Superior temporal gyrus (tissue), 1 donor: ENCODE measurements at regions not wholly inside any gene's neighbourhood (a gene's known extent, or its start where the extent isn't known, plus 50 kb on each side); places are given as distances from the start of the nearest gene placed in this dataset.
"Not testable (repeated sequence)": the region's sequence is repeated elsewhere in the genome, so short reads cannot be mapped to it uniquely, and the experiment has no call there.

ENCODE experiments used
- DNase-seq: peaks from one replicate; pipeline ENCODE4 v3.0.0-alpha.2; 2016; ENCODE audit errors: extremely low spot score

DNA sequence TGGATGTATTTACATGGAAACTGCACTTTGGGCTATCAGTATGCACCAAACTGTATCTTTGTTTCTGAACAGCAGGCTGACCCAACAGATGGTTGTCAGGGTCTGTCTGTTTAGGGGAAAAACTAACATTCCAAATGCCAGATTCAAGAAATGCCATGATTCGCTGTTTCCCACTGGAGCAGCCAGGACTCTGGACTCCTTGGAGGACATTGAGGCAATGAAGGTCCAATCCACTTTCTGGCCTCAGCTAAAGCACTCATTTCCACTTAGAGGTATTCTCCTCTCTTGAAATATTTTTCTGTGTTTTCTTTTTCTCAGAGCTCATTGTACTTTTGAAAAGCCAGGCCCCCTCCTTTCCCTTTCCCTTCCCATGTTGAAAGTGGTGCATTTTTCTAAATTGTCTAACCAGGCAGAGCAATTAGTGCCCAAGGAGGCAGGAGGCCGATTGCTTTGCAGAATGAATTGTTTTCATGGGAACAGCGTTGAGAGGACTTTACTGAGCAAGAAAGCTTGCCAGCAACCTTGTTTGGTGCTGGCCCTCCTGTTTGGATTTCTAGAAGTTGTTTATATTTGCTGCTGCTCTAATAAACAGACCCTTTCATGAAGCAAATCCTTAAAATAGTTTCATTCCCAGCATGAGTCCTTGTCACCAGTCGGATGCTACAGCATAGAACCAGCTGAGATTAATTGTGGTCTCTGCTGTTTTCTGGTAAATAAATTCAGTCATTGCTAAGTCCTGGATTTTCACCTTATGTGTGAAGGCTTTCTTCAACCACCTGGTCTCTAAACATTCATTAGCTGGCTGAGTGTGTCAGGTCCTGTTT, 132.8 kb upstream of the TAF11L2 start:
- peak; percentile 29 for DNase-seq

DNA sequence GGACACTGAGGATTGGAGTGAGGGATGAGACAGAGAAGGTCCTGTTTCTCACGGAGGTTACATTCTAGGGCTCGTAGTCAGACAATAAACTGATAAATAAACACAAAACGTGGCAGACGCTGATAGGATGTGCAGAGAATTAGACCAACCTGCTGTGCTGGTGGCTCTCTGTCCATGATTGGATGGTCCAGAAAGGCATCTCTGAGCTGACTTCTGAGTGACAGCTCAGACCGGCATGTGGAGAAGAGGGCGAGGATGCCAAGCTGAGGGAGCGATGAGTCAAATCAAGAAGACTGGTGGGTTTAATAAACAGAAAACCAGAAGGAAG, 132.3 kb upstream of the TAF11L2 start:
- DNase-seq = no peak

DNA sequence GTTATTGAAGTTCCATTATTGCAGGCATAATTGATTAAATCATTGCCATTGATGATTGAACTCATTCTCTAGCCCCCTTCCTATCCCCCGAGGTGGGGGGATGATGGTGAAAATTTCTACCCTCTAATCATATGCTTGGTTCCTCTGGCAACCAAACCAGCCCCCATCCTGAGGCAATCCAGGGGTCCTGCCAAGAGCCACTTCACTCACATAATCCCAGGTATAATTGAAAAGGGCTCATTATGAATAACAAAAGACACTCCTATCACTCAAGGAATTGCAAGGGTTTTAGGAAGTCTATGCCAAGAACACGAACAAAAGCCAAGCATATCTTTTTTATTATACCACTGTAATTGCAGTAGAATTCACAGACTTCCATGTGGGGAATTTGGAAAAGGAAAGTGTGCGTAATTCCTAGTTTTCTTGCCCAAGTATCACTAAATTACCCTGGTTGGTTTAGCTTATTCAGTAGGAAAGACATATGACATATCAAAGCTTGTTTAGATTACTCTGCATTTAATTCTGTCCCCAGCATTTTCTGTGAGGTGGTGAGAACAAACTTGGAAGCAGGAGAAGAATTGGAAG, 130.7 kb upstream of the TAF11L2 start:
- no peak for DNase-seq

DNA sequence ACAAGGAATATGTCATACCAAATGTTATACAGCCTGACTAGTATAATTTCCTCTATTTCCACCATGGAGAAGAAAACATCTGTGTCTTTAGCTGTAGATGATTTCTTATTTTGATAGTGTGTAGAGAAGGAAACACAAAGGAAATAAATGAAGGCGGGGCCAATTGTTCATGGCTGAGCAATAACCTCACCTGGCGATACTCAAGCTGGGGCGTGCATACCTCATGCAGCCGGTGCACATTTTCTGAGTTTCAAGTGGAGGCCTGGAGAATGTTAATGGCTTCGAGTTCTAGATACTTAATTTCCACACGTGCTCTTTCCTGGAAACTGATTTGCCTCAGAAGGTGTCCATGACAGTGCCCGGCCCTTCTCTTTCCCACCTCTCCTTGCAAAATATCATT, 127.4 kb upstream of the TAF11L2 start:
- no peak for DNase-seq

DNA sequence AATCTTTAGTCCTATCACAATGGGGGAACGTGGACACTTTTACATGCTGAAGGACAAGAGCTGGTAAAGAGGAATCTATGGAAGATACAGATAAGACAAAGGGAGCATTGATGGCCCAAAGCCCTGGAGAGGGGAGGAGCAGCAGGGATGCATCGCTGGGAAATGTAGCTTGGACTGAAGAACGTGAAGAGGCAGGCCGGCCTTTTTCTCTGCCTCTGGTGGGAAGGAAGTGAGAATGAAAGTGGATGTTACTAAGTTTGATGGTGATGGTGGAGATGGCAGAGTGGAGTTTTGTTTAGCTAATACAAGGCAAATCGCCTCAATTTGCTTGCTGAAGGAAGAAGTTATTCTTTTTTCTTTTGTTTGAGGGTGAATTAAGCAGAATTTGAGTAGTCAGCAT, 124.6 kb upstream of the TAF11L2 start:
- DNase-seq = no peak

DNA sequence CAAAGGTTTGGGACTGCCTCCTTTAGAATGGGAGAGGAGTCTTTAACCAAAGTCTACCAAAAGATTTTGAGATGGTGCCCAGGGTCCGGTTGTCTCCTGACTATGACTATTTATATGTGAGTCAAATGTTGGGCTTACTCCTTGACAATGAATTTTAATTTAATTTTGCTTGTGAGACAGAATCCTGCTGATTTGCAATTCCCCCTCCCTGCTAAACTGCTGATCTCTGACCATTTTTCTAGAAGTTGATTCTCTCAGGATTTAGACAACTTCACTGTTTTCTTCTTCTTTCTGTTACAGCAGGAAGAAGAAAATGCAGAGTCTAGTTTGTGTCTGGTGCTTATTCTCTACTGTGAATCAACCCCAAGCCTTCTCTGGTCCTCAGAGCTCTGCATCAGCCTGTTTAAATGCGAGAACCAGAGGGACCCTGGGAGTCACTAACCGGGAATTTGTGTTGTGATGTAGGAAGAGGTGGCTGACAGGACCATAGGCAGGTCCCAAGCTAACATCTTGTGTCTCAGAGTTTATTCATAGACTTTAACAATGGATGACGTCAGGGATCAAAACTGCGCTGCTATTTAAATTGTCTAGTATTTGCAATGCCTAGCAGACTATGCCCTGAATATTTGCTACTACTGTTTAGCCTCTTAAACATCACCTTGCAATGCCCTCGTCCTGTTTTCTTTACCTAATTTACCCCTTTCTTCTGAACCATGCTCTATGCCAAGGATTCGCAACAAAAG, 124.0 kb upstream of the TAF11L2 start:
- DNase-seq = no peak

DNA sequence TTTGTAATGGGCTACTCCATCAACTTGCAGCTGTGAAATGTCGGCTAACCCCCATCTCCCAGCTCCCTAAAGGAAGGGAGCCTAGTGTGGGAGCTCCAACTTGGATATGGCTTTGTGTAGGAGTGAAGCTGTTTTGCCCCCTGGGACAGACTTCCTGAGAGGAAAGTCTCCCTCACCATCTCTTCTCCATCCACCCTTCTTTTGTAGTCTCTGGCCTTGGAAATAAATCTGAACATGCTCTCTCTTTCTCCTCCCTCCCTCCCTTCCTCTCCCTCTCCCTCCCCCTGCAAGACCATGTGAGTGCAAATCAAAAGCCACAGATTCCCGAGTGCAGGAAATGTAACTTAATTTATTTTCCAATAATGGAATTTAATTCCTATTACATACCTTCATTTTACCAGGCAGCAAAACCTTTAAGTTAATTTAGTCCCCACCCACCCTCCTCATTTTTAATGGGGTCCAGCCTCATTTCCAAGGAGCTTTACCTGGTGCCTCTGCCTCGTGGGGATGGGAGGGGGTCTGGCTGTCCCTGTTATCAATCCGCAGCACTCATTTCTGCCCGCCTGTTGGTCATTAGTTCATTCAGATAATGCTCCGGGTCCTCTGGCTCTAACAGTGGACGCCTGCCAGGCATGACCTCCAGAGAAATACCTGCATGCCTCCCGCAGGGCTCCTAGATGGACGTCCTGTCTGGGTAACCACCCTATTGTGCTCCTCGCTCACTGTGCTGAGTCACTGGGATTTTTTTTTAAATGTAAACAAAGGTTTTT, 122.9 kb upstream of the TAF11L2 start:
- no peak for DNase-seq

DNA sequence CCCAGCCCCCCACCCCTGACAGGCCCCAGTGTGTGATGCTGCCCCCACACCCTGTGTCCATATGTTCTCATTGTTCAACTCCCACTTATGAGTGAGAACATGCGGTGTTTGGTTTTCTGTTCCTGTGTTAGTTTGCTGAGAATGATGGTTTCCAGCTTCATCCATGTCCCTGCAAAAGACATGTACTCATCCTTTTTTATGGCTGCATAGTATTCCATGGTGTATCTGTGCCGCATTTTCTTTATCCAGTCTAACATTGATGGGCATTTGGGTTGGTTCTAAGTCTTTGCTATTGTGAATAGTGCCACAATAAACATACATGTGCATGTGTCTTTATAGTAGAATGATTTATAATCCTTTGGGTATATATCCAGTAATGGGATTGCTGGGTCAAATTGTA, 122.1 kb upstream of the TAF11L2 start:
- DNase-seq = not testable (repeated sequence)

DNA sequence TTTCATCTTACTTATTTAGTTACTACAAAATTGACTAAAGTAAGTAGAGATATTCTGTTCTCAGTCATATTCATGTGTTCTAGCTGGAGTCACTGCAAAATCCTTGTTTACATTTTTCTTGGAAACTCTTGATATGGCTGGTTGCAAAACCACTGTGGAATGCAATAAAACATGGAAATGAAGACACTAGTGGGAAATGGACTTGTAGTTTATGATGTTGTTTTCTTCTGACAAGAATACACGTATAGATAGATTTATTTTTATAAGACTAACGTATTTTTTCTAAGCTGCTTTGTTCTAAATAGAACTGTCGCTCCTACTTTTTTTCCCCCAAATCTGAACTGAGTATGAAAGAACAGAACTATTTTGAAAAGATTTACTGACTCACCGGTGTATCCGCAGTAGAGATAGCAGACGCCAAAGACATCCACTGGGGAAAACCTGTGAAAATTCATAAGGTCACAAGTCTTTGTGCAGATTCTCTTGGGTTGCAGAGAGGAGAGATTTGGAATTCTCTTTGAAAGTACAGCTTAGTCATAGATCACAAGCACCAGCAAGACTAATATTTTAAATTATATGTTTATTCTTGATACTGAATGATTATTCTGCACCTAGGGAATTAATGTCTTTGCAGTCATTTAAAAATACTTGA, 119.6 kb upstream of the TAF11L2 start:
- no peak for DNase-seq

DNA sequence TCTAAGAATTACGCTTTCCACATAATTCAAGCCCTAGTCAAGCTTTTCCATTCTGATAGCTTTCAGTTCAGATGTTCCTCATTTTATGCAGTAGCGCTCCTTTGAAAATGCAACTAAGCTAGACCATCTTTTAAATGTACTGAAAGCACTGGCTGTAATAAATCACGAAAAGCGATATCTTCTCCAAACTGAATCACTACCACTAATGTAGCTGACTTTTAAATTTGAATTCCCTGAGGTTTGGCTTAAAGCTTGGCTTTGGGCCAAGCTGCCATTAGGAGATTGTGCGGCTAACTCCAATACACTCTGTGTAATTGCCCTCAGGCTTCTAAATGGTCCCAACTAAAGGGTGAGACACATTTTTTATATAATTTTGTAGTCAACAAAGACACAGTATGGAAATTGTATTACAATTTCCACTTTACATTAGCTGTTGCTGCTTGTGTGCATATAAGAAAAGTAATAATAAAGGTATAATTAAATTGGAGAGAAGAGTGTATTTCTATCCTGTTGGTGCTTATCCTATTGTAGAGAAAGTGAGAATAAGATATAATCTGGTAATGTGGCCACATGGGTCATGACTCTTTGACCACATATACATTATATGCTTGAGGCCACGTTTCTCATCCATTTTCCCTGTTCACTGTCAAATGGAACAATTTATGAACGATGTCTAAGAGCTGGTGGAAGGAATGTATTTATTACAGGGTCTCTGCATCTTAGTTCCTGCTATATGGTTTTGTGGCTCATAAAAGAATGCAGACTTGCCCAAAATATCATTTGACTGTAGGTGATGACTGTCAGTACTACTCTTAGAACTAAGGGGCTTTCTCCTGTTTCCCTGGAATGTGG, 118.7 kb upstream of the TAF11L2 start:
- DNase-seq = no peak

DNA sequence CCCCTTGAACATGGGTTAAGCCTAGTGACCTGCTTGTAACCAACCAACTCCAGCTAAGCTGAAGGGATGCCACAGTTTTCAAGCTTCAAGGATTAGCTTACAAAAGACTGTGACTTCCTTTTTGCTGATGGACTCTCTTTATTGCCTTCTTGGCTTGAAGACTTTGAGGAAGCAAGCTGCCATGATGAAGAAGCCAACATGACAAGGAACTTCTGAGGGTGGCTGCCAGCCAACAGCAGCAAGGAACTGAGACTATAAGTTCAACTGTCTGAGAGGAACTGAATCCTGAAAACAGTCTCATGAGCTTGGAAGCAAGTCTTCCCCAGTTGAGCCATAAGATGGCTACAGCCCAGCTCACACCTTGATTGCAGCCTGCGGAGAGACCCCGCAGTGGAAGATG, 116.1 kb upstream of the TAF11L2 start:
- no peak for DNase-seq

DNA sequence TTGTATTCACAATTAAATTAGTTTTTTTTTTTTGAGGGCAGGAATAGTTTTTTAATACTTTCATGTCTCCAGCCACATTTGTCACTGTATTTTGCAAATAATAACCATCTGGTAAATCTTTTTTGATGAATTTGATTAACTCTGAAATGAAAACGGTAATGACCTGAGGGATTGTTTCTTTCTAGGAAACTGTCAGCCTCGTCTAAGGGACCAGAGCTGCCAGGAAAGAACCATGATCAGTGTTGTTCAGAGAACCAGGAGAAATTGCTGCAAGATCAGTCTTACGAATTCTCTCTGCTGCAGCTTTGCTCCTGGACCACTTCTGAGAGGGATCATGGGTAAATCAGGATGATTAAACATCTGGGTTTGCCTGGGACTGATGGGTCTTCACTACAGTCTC, 114.5 kb upstream of the TAF11L2 start:
- no peak for DNase-seq

DNA sequence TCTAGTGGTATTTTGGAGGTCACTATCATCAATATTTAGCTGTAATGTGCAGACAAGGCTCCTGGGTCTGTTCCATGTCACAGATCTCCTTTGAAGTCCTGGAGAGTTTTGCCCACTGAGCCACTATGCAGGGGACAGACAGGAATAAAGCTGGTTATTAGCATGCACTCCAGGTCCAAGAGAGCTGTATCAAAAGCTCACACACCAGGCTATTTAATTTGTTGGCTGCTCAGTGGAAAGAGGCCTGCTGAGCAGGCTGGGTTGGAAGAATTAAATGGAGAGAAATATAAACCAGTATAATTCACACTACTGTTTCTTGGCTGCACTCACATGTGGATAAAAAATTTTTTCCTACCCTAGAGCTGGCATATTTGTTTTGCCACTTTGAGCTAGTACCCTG, 113.8 kb upstream of the TAF11L2 start:
- DNase-seq = no peak

DNA sequence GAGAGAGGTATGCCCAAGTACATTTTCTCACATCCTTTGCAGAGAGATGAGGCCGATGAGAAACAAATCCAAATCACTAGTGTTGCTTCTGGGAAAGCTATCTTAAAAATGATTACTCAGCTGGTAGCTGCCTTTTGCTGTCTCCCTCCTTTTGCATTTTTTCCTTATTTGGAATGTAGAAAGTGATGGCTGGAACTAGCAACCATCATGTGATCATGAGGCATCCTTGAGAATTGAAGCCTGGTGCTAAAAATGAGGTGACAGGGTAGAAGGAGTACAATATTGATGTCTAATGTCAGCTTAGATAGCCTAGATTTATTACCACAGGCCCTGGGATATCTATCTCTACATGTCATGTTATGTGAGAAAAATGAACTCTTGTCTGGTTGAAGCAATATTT, 109.3 kb upstream of the TAF11L2 start:
- no peak for DNase-seq

DNA sequence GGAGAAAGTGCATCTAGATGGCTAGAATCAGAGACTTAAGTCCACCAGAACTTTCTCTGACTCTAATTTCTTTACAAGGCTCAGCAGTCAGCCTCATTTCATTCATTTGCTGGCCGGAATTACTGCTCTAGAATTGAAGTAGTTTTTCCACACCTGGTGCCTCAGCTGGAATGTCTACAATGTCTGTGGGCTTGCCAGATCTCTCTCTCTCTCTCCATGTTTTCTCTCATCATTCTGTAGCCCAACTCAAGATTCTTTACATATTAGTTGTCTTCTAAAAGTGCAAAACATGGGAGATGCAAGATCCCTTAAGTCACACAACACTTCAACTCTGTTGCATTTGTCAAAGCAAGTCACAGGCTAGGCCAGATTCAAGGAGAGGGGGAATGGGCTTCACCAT, 103.9 kb upstream of the TAF11L2 start:
- DNase-seq = no peak

DNA sequence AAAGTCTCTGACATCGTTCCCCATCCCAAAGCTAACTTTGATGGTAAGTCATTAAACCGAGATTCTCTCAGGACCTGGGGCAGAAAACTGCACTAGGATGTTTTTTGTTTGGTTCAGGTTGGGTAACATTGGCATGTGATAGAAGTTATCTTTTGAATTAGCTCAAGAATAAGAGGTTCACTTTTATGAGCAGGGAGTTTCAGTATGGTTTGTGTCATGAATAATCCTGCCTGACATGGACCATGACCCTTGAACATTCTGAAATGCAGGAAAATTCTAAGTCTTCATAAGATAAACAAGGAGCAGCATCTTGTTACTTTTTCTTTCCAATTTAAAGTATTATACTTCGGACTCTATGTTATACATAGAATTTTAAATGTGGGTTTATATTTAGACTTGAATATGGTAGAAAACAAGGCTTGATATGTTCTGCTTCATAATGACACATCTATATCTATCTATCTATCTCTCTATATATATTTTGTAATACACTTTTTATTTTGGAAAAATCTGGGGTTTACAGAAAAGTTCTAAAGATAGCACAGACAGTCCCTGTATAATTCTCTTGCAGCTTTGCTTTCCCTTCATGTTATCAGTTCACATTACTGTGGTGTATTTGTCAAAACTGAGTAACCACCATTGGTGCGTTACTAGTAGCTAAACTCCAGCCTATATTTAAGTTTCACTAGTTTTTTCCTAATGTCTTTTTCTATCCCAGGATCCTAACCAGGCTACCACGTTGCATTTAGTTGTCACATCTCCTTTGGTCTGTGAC, 102.7 kb upstream of the TAF11L2 start:
- no peak for DNase-seq

DNA sequence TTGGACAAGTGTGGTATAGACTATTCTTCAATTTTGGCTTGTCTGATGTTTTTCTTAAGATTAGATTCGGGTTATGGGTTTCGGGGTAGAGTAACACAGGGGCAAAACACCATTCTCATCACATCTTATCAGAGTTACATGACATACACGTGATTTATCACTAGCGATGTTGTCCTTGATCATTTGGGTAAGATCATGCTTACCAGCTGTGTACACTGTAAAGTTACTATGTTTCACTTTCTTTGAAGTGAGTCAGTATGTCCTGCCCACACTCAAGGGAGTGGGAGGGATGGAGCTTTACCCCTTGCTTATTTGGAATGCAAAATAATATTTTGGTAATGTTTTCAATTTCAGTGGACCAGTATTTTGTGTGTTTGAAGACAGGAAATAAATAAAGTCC, 101.8 kb upstream of the TAF11L2 start:
- no peak for DNase-seq

DNA sequence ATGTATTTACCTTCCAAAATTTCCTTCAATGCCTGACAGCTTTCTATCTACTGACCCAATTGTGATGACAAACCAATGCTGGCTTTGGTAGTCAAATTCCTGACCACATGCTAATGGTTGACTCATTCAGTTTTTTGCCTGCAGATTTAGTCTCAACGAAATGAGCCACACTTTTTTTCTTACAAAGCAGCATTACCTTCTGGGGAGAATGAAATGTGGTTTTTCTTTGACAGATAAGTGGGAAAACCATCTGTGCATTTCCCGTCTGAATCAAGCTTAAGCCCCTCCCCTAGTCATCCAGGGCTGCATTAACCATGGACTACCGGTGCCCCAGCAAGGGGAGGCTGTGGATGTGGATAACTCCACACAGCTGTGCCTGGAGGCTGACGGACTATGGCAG, 99.6 kb upstream of the TAF11L2 start:
- no peak for DNase-seq

DNA sequence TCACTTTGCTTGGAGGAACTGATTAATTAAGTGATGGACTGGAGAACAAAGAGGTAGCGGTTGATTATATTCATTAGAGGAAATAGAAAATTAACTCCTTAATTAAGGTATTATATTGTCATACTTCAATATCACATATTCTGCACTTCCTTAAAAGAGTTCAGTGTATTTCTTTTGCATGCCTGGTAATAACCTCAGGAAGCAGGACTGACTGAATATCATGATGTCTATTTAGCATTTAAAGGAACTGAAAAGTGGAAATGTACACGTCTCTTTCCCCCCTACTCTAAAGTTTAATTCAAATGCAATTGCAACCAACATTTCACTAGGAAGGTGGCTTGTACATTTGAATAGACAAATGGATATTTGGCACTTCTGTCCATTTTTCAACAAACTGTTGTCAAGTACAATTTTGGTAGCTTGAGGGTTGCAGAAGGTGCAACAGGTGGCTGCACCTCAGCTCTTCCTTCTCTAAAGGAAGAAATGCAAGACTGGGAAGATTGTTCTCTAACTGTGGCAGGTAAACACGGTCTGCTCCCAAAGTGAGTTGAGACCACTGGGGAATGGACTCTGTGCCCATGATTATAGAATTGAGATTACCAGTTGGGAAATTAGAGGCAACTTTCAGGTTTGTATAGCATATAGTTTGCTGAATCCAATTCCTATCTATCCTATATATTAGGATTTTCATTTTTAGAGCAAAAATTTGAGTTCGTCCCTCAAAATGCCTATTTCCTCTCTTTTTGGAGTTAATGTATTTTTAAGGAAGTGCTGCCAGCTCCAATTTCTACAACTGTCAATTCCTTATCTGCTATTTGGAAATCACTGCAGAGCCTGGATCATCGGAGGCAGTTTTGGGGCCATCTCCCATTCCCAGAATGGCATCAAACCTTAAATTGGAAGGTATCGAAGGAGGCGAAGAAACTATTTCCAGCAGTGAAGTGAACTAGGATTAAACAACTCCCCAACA, 98.9 kb upstream of the TAF11L2 start:
- DNase-seq = no peak
